ENCODE measurements at regions not wholly inside any gene's neighbourhood (a gene's known extent, or its start where the extent isn't known, plus 50 kb on each side); places are given as distances from the start of the nearest gene placed in this dataset.
"Not testable (repeated sequence)": the region's sequence is repeated elsewhere in the genome, so short reads cannot be mapped to it uniquely, and the experiment has no call there.

DNA sequence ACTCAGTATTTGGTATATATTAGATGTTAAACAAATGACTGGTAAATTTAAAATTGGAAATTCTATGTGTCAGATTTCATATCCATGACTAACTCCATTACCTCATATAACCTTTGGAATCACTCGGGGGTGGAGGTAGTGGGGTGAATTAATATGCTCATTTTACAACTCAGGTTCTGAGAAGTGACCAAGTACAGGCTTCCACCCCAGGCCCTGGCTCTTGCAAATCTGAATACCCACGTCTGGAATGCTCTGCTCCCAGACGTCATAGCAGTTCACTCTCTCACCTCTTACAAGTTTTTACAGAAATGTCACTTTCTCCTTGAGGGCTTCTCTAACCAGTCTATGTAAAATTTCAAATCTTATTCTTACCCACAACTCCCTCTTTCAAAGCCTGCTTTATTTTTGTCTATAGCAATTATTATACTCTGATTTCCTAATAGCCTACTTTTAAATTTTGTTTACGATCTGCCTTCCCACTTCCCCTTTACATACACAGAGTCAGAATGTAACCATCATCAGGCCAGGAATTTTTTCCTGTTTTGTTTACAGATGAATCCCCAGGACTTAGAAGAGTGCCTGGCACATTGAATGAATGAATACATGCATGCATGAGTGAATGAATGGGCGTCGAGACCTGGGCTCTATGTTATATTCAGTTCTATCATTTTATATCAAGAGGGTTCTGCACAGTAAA lies 134.1 kb upstream of the IFNE start:
- TF ChIP-seq, protein P1, sequence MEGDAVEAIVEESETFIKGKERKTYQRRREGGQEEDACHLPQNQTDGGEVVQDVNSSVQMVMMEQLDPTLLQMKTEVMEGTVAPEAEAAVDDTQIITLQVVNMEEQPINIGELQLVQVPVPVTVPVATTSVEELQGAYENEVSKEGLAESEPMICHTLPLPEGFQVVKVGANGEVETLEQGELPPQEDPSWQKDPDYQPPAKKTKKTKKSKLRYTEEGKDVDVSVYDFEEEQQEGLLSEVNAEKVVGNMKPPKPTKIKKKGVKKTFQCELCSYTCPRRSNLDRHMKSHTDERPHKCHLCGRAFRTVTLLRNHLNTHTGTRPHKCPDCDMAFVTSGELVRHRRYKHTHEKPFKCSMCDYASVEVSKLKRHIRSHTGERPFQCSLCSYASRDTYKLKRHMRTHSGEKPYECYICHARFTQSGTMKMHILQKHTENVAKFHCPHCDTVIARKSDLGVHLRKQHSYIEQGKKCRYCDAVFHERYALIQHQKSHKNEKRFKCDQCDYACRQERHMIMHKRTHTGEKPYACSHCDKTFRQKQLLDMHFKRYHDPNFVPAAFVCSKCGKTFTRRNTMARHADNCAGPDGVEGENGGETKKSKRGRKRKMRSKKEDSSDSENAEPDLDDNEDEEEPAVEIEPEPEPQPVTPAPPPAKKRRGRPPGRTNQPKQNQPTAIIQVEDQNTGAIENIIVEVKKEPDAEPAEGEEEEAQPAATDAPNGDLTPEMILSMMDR (conservative IDR thresholded peaks at IDR 0.05): no peak
- H3K27ac ChIP-seq: no peak overlapping the region

DNA sequence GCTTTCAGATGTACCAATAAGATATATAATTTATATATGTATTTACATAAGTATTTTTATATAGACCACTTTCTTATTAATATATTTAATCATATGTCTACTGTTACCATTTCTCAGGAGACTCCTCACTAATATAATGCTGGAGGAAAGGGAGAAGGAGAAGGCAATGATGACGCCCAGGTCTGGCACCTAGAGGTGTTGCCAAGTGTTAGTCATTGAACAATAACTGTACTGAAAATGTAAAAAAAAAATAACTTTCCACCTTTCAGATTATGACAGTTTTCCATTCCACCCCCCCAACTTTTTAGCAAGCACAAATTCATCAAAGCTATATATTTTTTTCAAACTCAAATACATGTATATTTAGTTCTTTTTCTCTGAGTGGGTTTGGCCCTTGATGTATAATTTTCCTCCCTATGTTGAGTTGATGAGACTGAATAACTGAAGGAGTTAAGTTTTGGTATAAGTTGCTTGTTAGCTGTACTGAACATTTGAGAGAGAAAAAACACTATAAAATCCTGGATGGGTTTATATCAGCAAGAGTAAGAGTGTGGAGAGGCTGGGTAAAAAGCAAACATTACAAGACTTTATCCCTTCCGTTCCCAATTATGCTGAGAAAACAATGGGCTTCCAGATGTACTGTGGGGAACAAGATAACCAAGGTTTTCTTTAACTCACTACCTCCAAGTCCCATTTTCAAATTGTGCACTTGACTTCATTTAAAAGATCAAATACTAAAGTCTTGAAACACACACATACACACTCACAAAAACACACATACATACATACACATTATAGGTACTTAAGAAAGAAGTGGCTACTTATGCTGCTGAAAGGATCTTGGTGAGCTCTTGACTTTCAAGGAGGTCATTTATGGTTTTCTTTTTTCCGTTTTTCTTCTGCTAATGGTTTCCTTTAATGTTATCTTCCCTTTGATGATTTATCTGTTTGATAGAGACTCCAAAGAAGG lies 142.8 kb upstream of the IFNE start:
- TF ChIP-seq, protein P1 (conservative IDR thresholded peaks at IDR 0.05): no peak
- H3K27ac ChIP-seq: no peak overlapping the region

DNA sequence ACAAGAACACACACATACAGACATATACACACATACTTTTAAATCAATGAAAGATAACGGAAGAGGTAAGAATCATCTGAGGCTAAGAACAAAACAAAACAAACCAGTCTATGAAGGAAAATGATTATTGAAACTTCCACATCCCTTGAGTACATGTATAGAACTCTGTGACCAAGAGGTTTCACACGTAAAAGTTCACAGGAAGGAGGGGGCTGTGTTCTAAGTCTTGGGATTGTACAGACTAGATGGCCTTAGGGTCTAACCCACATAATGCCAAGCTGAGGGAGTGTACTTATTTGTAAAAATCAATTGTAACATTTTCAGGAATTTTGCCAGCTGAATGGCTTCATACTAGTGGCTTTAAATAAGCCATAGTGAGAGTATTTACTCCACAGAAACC lies 144.4 kb upstream of the IFNE start:
- no peak overlapping the region for H3K27ac ChIP-seq
- TF ChIP-seq, protein P1 (conservative IDR thresholded peaks at IDR 0.05): no peak

DNA sequence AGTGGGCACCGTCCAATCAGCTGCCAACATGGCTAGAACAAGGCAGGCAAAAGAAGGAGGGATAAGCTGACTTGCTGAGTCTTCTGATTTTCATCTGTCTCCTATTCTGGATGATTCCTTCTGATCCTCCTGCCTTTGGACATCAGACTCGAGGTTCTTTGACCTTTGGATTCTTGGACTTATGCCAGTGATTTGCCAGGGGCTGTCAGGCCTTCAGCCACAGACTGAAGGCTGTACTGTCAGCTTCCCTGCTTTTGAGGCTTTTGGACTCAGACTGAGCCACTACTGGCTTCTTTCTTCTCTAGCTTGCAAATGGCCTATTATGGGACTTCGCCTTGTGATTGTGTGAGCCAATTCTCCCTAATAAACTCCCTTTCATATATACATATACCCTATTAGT lies 146.8 kb upstream of the IFNE start:
- H3K27ac ChIP-seq: not testable (repeated sequence)

DNA sequence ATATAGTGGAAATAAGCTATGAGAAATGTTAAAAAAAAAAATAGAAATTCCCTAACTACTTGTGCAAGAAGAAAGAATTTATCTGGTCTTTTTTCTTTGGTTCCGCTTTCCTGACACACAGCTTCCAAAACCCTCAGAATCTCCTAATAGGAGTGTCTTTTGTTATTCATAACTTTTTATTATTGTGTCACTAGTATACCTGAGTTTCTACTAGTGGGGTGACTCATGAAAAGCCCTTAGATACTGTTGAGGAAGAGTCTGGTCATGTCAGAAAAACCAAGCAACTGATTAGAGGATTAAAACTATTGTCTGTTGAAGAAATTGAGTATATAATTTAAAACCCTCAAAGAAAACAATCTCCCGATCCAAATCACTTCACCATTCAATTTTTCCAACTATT lies 152.8 kb upstream of the IFNE start:
- TF ChIP-seq, protein P1 (conservative IDR thresholded peaks at IDR 0.05): no peak
- no peak overlapping the region for H3K27ac ChIP-seq

DNA sequence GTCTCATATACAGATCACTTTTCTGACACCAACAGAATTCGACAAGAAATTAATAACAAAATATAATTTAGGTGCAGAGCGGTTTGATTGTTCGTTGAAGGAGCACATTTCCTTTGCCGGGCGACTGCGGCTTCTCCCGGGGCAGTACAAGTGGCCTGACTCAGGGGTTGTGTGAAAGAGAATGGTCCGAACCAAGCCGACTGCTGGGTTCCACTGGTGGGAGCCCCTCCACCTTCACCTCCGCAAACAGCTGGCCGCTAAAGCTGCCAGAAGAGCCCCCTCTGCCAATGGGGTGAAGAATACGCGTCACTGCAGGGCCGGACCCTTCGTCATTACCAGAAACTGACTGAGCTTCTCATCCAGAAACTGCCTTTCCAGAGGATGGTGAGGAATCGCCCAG lies 156.0 kb upstream of the IFNE start:
- no peak overlapping the region for H3K27ac ChIP-seq
- TF ChIP-seq, protein P1 (conservative IDR thresholded peaks at IDR 0.05): no peak

DNA sequence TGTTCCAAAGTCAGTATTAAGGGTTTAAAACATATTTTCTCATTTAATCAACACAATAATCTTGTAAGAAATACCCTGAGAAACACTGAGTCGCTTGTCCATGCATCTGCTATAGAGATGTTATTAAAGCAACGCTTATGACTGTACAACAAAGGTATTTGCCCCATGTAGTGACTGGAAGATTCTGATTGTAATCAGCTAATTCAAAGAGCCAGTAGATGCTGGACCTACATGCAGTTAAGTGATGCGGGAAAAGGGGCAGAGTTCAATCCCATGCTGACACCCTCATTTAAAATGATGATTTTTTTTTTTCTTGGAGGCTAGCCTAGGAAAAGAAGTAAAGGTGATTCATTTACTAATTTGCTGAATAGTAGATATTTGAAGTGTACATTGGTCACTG lies 149.3 kb upstream of the MTAP start:
- TF ChIP-seq, protein P1 (conservative IDR thresholded peaks at IDR 0.05): no peak
- no peak overlapping the region for H3K27ac ChIP-seq

DNA sequence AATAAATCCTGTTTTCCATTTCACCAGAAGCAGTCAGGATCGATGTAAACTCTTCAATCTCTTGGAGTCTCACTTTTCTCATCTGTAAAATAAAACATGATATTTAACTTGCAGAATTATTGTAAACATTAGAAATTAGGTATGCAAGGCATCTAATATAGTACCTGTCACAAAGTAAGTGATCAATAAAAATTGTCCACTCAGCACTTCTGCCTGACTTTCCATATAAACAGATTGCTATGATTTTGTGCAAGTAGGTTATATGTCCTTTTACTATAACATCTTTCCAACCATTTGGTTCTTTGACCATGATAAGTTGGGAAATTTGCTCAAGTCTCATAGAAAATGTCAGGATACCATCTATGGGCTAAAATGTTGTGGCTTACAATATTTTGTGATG lies 148.8 kb upstream of the MTAP start:
- H3K27ac ChIP-seq: no peak overlapping the region
- TF ChIP-seq, protein P1 (conservative IDR thresholded peaks at IDR 0.05): no peak

All from VCaP (cell line).